B cell (primary cell): ENCODE measurements at regions not wholly inside any gene's neighbourhood (a gene's known extent, or its start where the extent isn't known, plus 50 kb on each side); places are given as distances from the start of the nearest gene placed in this dataset.
"Not testable (repeated sequence)": the region's sequence is repeated elsewhere in the genome, so short reads cannot be mapped to it uniquely, and the experiment has no call there.

Experiments
- ATAC-seq: fragments of 200-7000 bp; cut with Tn5 transposase; one replicate; pipeline ENCODE4 v1.10.0; 2021; ENCODE audit warnings: low read depth, mild to moderate bottlenecking, moderate number of reproducible peaks, moderate library complexity
- CTCF ChIA-PET: fragments of 350-600 bp; sonication (Branson Sonifier 250); formaldehyde crosslinking; loops from one replicate; lab custom pipeline; 2021; ENCODE audit warnings: antibody characterized with exemption, inconsistent platforms; lab: Charles Lee
- POLR2A ChIA-PET: fragments of 350-600 bp; sonication (Branson Sonifier 250); formaldehyde crosslinking; loops from one replicate; lab custom pipeline; 2021; ENCODE audit warnings: antibody characterized with exemption; lab: Charles Lee
- DNase-seq: peaks from one replicate; pipeline ENCODE4 v3.0.0; 2013
- H2AFZ ChIP-seq: 2 replicates; pipeline ENCODE4 v1.6.1; 2012; ENCODE audit warnings: mild to moderate bottlenecking, low read depth, low read length; ENCODE audit not compliant: insufficient read depth, poor library complexity, severe bottlenecking
- H3K27ac ChIP-seq, 2 donors: 1 replicate in 1 of 2; 2 replicates in 1 of 2; pipeline ENCODE4 v1.5.1; 2012 to 2013; ENCODE audit warnings: low read length in 2 of 2, mild to moderate bottlenecking in 2 of 2, moderate library complexity in 1 of 2
- H3K27me3 ChIP-seq, 4 experiments: fragments of 200-600 bp in 1 of 4; sonication (generic) in 1 of 4; replicated peaks in 1 of 4; 1 replicate in 2 of 4; 2 replicates in 2 of 4; pipeline versions ENCODE4 v1.6.1 to v1.7.0; 2013 to 2016; ENCODE audit warnings: low read length in 3 of 4, mild to moderate bottlenecking in 2 of 4, mixed read lengths in 1 of 4, moderate library complexity in 1 of 4; ENCODE audit not compliant: insufficient read depth in 4 of 4, control insufficient read depth in 3 of 4; ENCODE audit errors: control extremely low read depth in 1 of 4
- H3K36me3 ChIP-seq, 2 experiments: replicated peaks in 1 of 2; 1 replicate in 1 of 2; 2 replicates in 1 of 2; pipeline versions ENCODE4 v1.6.1 to v1.7.1; 2013; ENCODE audit warnings: low read length in 1 of 2; ENCODE audit not compliant: insufficient read depth in 2 of 2, control insufficient read depth in 1 of 2; ENCODE audit errors: control extremely low read depth in 1 of 2, extremely low read depth in 1 of 2
- H3K4me1 ChIP-seq, 2 donors: fragments of 200-600 bp in 1 of 2; sonication (generic) in 1 of 2; 1 replicate in 1 of 2; 2 replicates in 1 of 2; pipeline versions ENCODE4 v1.5.1 to v1.6.1; 2013 to 2017; ENCODE audit warnings: low read length in 2 of 2; ENCODE audit not compliant: control insufficient read depth in 2 of 2, insufficient read depth in 2 of 2
- H3K4me2 ChIP-seq: replicated peaks from 2 replicates; pipeline ENCODE3; 2012; ENCODE audit warnings: mild to moderate bottlenecking, low read depth, low read length; ENCODE audit not compliant: poor library complexity, severe bottlenecking
- H3K4me3 ChIP-seq, 5 experiments: fragments of 200-600 bp in 1 of 5; sonication (generic) in 1 of 5; 1 replicate in 3 of 5; 2 replicates in 2 of 5; pipeline versions ENCODE4 v1.5.1 to v1.7.0; 2011 to 2016; ENCODE audit warnings: low read length in 4 of 5, mild to moderate bottlenecking in 4 of 5, low read depth in 2 of 5, control low read depth in 1 of 5, moderate library complexity in 1 of 5; ENCODE audit not compliant: insufficient read depth in 1 of 5; ENCODE audit errors: control extremely low read depth in 1 of 5, extremely low read depth in 1 of 5
- H3K79me2 ChIP-seq: fragments of 200-600 bp; sonication (generic); one replicate; pipeline ENCODE4 v1.6.0; 2016; ENCODE audit warnings: low read length; ENCODE audit not compliant: control insufficient read depth, insufficient read depth
- H3K9ac ChIP-seq: fragments of 200-600 bp; sonication (generic); 2 replicates; pipeline ENCODE4 v1.6.1; 2017; ENCODE audit warnings: mild to moderate bottlenecking, low read length, moderate library complexity
- H3K9me3 ChIP-seq, 3 donors: one replicate each; pipeline versions ENCODE4 v1.6.1 to v1.7.1; 2013; ENCODE audit warnings: low read length in 2 of 3; ENCODE audit not compliant: control insufficient read depth in 2 of 3, insufficient read depth in 1 of 3; ENCODE audit errors: control extremely low read depth in 1 of 3
- H4K20me1 ChIP-seq: 2 replicates; pipeline ENCODE4 v1.6.0; 2012; ENCODE audit warnings: mild to moderate bottlenecking, low read length; ENCODE audit not compliant: insufficient read depth, control insufficient read depth, poor library complexity, severe bottlenecking
- H3K27ac Mint-ChIP-seq: one replicate; pipeline ENCODE4 v1.8.0; 2021; ENCODE audit warnings: mixed read lengths
- H3K27me3 Mint-ChIP-seq: one replicate; pipeline ENCODE4 v1.8.0; 2021; ENCODE audit warnings: mixed read lengths
- H3K4me1 Mint-ChIP-seq: one replicate; pipeline ENCODE4 v1.8.0; 2021; ENCODE audit warnings: mixed read lengths
- H3K4me3 Mint-ChIP-seq: one replicate; pipeline ENCODE4 v1.8.0; 2021; ENCODE audit warnings: mixed read lengths
- H3K9me3 Mint-ChIP-seq: one replicate; pipeline ENCODE4 v1.8.0; 2022; ENCODE audit warnings: mixed read lengths; ENCODE audit not compliant: insufficient read depth
- WGBS: methylation state at CpG from one replicate; pipeline ENCODE4 v1.1.5; 2013; ENCODE audit warnings: missing lambda C conversion rate; ENCODE audit not compliant: insufficient coverage; 5-methylcytosine and 5-hydroxymethylcytosine counted together
- intact Hi-C: fragments of 100-400 bp; cut with micrococcal nuclease; formaldehyde crosslinking; loops from one replicate; pipeline ENCODE4 v1.10.0; 2022

DNA sequence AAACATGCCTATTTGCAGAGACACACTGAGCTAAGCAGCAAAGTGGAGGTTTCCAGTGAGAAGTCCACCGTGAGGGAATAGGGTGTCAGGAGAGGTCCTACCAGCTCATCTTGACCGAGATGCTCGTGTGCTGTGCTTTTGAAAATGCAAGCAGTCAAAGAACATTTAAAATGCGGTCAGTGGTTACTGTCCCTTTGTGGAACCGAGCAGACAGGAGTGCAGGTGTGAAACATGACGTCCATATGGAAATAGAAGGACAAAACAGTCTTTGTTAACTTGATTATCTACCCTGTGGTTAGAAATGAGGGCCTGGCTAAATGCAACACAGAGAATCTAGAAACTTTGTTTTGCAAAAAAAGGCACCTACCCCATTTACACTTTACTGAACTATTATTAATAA is 473.3 kb downstream of the SPATA31A6 start:
- H3K9me3 ChIP-seq, H3K36me3 ChIP-seq, H3K27ac ChIP-seq, H3K9me3 Mint-ChIP-seq, H3K4me1 ChIP-seq, ATAC-seq, H3K27me3 ChIP-seq, H3K79me2 ChIP-seq, H3K4me3 Mint-ChIP-seq, CTCF ChIA-PET, H3K27ac Mint-ChIP-seq, H3K4me3 ChIP-seq, H4K20me1 ChIP-seq, H3K27me3 Mint-ChIP-seq, DNase-seq, intact Hi-C loops, H3K4me2 ChIP-seq, H3K9ac ChIP-seq, H2AFZ ChIP-seq, H3K4me1 Mint-ChIP-seq, POLR2A ChIA-PET: not testable (repeated sequence)
- no CpG with 5 or more reads among the region's 6 CpGs for WGBS

DNA sequence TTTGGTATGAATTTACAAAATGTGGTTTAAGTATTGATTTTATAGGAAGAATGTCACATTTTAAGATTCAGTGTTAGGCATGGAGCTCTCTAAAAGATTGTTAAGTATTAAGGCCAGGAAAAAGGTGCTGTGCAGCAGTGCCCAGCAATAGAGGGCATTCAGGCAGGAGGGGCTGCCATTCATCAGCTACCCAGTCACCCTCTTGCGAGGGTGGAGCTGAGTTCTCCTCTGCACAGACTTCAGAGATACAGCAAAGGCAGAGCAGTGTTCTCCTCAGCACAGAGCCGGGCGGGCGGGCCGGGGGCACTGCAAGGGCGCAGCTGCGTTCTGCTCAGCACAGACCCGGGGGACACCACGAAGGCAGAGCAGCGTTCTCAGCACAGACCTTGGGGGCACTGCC is 474.0 kb downstream of the SPATA31A6 start:
- H3K27me3 Mint-ChIP-seq, H3K9ac ChIP-seq, H3K4me3 Mint-ChIP-seq, ATAC-seq, H3K36me3 ChIP-seq, H3K9me3 Mint-ChIP-seq, H3K79me2 ChIP-seq, intact Hi-C loops, H3K27me3 ChIP-seq, POLR2A ChIA-PET, H3K27ac Mint-ChIP-seq, H3K4me1 ChIP-seq, H4K20me1 ChIP-seq, H3K4me1 Mint-ChIP-seq, H3K9me3 ChIP-seq, H3K27ac ChIP-seq, H3K4me2 ChIP-seq, H2AFZ ChIP-seq, CTCF ChIA-PET, DNase-seq, H3K4me3 ChIP-seq: not testable (repeated sequence)
- no CpG with 5 or more reads among the region's 10 CpGs for WGBS

DNA sequence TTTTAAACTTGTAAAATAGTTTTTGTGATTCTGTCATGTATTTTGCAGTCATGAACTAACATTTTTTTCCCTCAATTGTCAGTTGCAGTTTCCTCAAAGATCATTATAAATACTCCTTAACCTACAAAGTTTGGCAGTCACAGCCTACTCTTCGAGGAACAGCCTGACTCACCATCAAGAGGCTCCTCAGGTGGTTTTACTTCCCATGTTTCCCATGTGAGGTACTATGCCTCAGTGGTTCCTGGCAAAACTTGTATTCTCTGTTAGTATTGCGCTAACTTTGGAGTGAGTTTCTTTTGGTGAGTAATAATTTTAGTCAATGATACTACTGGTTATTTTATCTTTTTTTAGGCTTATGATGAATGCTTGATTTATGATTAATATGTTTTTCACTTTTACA is 513.7 kb downstream of the SPATA31A6 start:
- H4K20me1 ChIP-seq, ATAC-seq, H3K9me3 Mint-ChIP-seq, H3K4me1 ChIP-seq, intact Hi-C loops, POLR2A ChIA-PET, H3K27me3 ChIP-seq, CTCF ChIA-PET, DNase-seq, H3K9me3 ChIP-seq, H3K79me2 ChIP-seq, H3K36me3 ChIP-seq, H3K27ac ChIP-seq, H3K27me3 Mint-ChIP-seq, H3K9ac ChIP-seq, H3K4me3 Mint-ChIP-seq, H3K4me2 ChIP-seq, H3K4me1 Mint-ChIP-seq, H3K4me3 ChIP-seq, H2AFZ ChIP-seq, H3K27ac Mint-ChIP-seq: not testable (repeated sequence)
- no CpG with 5 or more reads among the region's 2 CpGs for WGBS

DNA sequence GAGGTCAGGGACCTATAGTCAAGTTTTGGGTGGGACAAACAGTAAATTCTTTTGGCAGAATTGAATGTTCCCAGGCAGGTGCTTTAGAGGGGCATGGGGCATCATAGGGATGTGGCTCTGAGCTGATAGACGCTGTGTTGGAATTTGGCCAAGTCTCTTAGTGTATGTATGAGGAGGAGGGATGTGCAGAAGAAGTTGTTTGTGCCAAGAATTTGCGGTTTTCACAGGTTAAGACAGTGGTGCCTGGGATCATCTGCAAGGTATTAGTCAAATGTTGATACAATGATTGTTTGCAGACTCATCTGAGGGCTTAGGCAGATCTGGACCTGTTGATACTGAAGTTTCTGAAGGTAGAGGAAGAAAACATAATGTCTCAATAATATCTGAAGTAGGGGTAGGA is 519.4 kb downstream of the SPATA31A6 start:
- H4K20me1 ChIP-seq, DNase-seq, ATAC-seq, H2AFZ ChIP-seq, H3K4me3 Mint-ChIP-seq, H3K9ac ChIP-seq, H3K4me3 ChIP-seq, CTCF ChIA-PET, H3K27me3 ChIP-seq, H3K27ac Mint-ChIP-seq, H3K36me3 ChIP-seq, H3K27me3 Mint-ChIP-seq, H3K79me2 ChIP-seq, H3K4me1 ChIP-seq, H3K9me3 Mint-ChIP-seq, H3K4me2 ChIP-seq, POLR2A ChIA-PET, H3K9me3 ChIP-seq, H3K27ac ChIP-seq, intact Hi-C loops, H3K4me1 Mint-ChIP-seq: not testable (repeated sequence)
- 93% methylated on average over 2 of the region's 2 CpGs for WGBS
